Prostate gland (tissue), 2 donors: ENCODE measurements at regions not wholly inside any gene's neighbourhood (a gene's known extent, or its start where the extent isn't known, plus 50 kb on each side); places are given as distances from the start of the nearest gene placed in this dataset.

ENCODE experiments used
- CTCF ChIP-seq, 4 experiments: fragments of 200-600 bp in 2 of 4; fragments of 450-650 bp in 2 of 4; sonication (generic) in 2 of 4; IDR thresholded peaks; 1 replicate in 3 of 4; 2 replicates in 1 of 4; pipeline ENCODE4 v1.5.1; 2016 to 2019; ENCODE audit warnings: antibody characterized with exemption in 4 of 4, mild to moderate bottlenecking in 2 of 4, moderate library complexity in 2 of 4
- POLR2A ChIP-seq: fragments of 450-650 bp; IDR thresholded peaks from one replicate; pipeline ENCODE4 v1.6.1; 2016; ENCODE audit warnings: antibody characterized with exemption, mild to moderate bottlenecking

GRCh38 chr12:88706286-88706685 lies 126.0 kb upstream of the KITLG start:
- TF ChIP-seq CTCF (IDR thresholded peaks at IDR 0.05): no peak
- TF ChIP-seq POLR2A: no peak
